HT-29 (cell line): ENCODE measurements at regions not wholly inside any gene's neighbourhood (a gene's known extent, or its start where the extent isn't known, plus 50 kb on each side); places are given as distances from the start of the nearest gene placed in this dataset.

Source experiments
- DNase-seq: peaks from one replicate; pipeline ENCODE4 v3.0.0-alpha.2; 2015; ENCODE audit warnings: low spot score

- DNase-seq, result no peak
Measured at GRCh38 chr6:168884050-168884645, 369.5 kb downstream of the THBS2 start.

GRCh38 chr6:168883410-168884049, 370.1 kb downstream of the THBS2 start:
- DNase-seq, result no peak

- DNase-seq, result no peak
Measured at GRCh38 chr6:168880271-168880670, 373.4 kb downstream of the THBS2 start.

GRCh38 chr6:168877821-168878282, 375.8 kb downstream of the THBS2 start:
- DNase-seq, result peak; percentile 40

- DNase-seq, result no peak
Measured at GRCh38 chr6:168876956-168877355, 376.7 kb downstream of the THBS2 start.

GRCh38 chr6:168875811-168876576, 377.7 kb downstream of the THBS2 start:
- DNase-seq, result no peak

- no peak for DNase-seq
Measured at GRCh38 chr6:168874637-168875036, 379.0 kb downstream of the THBS2 start.

- no peak for DNase-seq
Measured at GRCh38 chr6:168873278-168874190, 380.1 kb downstream of the THBS2 start.

GRCh38 chr6:168871642-168872315, 381.9 kb downstream of the THBS2 start:
- no peak for DNase-seq

- DNase-seq, result no peak
Measured at GRCh38 chr6:168870982-168871381, 382.7 kb downstream of the THBS2 start.

GRCh38 chr6:168867247-168868102, 386.2 kb downstream of the THBS2 start:
- no peak for DNase-seq

GRCh38 chr6:168866534-168866933, 387.1 kb downstream of the THBS2 start:
- no peak for DNase-seq

- no peak for DNase-seq
Measured at GRCh38 chr6:168865522-168865921, 388.1 kb downstream of the THBS2 start.

GRCh38 chr6:168864541-168865460, 388.8 kb downstream of the THBS2 start:
- DNase-seq, result no peak

GRCh38 chr6:168863467-168863866, 390.2 kb downstream of the THBS2 start:
- DNase-seq, result no peak

- no peak for DNase-seq
Measured at GRCh38 chr6:168862346-168862980, 391.2 kb downstream of the THBS2 start.

GRCh38 chr6:168860987-168861386, 392.7 kb downstream of the THBS2 start:
- DNase-seq, result no peak

GRCh38 chr6:168860341-168860740, 393.3 kb downstream of the THBS2 start:
- DNase-seq, result no peak

- no peak for DNase-seq
Measured at GRCh38 chr6:168858926-168859325, 394.7 kb downstream of the THBS2 start.
